NOMO-1 treated with dmso at 0.1 percent for 144 hours (cell line): ENCODE measurements at regions not wholly inside any gene's neighbourhood (a gene's known extent, or its start where the extent isn't known, plus 50 kb on each side); places are given as distances from the start of the nearest gene placed in this dataset.
"Not testable (repeated sequence)": the region's sequence is repeated elsewhere in the genome, so short reads cannot be mapped to it uniquely, and the experiment has no call there.

ENCODE experiments used
- DNase-seq: peaks from one replicate; lab custom pipeline; 2025; ENCODE audit not compliant: unreplicated experiment; lab: John Stamatoyannopoulos, UW

DNA sequence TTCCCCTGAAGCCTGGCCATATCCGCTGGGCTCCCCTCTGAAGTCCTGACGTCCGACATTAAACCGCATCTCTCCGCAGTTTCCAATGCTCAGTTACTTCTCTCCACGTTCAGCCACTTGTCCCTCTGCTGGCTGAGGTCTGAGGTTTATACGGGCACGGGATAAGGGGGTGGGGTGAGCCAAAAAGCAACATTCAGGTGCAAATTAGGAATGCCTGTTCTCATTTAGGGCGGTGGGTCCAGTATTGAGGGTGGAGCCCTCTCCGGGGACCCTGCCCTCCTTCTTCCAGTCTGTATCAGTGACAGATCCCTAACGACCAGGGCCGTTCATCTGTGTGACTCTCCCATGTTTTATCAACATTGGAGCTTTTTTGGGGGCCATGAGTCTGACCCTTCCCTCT, 1454.4 kb downstream of the HACE1 start:
- no peak for DNase-seq

DNA sequence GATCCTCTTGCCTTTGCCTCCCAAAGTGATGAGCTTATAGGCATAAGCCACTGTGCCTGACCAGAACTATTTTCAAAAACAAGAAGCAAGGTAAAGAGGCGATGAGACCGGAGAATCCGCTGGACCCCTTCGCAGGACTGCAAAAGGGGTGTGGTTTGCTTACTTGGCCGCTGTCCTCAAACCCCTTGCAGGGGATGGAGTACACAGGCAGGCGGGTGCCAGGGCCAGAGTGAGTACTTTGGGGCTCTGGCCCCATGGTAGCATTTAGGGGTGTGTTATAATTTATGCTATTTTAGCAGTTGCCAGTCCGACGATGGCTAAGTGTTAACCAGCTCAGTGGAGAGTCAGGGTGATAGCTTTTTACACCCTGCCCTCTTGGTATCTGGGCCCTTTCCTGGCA, 1454.9 kb downstream of the HACE1 start:
- DNase-seq = no peak

DNA sequence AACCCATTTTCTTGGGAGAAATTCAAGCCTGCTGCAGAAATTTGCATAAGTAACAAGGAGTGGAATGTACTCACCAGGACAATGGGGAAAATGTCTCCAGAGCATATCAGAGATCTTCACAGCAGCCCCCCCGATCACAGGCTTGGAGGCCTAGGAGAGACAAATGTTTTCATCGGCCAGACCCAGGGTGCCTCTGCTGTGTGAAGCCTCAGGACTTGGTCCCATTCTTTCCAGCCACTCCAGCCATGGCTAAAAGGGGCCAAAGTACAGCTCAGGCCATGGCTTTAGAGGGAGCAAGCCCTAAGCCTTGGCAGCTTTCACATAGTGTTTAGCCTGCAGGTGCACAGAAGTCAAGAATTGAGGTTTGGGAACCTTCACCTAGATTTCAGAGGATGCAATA, 1463.0 kb downstream of the HACE1 start:
- no peak for DNase-seq

DNA sequence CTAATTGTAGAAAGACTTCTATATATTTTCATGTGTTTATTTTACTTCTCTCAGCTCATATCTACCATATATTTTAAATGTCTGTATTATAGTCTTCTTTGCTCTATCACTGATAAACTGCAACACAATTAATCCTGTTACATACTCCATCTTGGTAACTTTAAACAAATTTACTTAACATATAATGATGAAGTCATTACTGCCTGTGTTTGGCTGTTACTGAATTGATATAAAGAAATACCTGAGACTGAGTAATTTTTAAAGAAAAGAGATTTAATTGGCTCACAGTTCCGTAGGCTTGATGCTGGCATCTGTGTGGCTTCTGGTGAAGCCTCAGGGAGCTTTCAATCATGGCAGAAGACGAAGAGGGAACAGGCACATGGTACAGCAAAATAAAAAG, 1480.4 kb downstream of the HACE1 start:
- DNase-seq = no peak

DNA sequence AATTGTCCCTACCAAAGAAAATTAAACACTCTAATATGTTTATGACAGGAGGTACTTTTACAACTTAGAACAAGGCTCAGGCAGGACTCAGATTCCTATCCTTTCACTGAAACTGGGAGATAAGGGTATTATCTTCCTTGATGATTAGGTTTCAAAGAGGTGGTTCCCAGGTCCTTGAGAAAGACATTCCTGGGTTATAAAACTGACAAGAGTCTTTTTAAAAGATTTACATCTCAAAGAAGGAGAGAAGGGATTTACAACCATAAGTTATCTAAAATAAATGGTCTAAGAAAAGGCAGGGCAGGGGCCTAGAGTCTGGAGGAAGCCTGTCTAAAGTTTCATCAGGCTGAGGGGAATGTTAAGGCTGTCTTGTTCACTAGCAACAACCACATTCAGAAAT, 1492.5 kb downstream of the HACE1 start:
- DNase-seq = no peak

DNA sequence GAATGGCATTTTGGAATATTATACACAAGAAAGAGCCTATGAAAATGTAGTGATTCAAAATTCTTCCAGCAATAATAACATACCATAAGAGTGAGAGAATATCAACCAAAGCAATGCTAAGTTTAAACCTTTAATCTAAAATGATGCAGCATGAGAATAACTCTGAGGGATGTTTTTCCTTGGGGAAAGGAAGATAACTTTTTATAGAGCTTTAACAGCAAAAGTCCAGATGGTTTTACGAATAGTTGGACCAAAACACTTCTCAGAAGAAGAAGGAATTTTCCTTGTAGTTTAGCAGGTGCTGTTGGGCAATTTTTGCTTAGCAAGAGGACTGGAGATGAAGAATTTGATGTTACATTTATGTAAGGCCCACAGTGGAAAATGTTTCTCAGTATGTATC, 1503.2 kb downstream of the HACE1 start:
- no peak for DNase-seq

DNA sequence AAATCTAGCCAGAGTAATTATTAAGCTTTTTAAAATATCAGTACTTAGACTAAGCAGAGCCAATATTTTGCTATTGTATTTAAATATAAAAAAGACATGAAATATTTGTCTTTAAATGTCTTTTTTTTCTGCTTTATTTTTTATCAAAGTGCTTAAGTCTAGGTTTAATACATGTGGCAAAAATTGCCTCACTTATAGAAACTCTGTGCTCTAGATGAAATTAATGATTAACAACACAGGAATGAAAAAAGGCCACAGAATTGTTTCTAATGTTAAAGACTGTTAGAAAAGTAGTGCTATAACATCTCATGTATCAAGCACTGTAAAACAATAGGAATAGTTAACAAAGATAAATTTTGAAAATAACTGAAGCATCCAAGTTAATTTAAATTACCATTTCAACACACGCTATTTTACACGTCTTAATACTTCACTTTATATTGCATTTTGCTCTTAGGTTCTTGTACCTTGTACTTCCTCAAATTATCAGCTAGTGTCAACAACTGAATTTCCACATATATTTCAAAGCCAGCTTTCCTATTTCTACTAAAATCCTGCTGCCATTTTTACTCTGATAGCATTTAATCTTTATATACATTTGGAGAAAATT, 1515.1 kb downstream of the HACE1 start:
- DNase-seq = no peak

DNA sequence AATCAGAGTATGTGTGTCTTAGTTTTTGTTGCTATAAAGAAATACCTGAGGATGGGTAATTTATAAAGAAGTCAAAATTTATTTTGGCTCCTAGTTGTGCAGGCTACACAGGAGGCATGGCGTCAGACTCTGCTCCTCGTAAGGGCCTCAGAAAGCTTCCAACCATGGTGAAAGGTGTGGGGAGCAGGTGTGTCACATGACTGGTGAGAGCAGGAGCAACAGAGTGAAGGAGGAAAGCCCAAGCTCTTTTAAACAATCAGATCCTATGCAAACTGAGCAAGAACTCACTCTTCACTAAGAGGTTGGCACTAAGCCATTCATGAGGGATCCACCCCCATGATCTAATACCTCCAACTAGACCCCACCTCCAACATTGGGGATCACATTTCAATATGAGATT, 1524.3 kb downstream of the HACE1 start:
- no peak for DNase-seq

DNA sequence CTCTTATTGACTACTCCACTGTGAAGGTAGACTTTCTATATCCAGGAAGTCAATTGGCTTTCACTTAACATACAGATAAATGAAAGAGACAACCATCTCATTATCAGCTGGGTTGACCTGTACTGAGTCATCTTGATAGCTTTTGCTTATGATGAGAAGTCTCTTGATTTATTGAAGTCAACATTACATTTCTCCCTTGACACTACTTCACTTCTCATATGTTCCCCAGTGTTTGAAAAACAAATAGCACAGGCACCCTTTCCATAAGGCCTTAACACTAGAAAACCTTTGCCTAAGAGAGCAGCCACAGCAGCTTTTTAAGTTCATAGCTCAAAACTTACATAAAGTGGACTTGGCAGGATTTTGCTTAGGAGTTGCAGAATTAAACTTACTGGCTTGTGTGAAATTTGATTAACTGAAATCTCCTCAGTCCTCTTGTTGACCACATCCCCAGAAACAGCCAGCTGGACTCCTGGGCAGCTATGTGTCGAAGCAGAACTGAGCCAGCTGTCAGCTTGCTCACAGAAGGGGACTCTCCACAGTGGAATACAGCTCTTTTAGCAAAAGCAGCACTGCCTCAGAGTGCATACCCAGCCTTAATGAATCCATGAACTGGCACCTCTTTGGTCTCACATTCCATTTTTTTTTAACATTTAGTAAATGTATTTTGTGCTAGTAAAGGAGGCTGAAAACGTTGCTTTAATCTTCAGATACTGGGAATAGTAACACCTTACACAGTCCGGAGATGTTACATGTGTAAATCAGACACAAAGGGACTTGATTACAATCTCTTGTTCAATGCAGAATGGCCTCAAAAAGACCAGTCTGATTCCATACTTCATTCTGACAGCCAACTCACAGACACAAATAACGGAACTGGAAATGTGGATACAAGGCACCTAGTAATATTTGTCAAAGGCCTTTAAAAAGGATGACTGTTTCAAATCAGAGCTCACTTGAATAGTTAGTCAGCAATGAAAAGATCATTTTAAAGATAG, 1532.7 kb downstream of the HACE1 start:
- no peak for DNase-seq

DNA sequence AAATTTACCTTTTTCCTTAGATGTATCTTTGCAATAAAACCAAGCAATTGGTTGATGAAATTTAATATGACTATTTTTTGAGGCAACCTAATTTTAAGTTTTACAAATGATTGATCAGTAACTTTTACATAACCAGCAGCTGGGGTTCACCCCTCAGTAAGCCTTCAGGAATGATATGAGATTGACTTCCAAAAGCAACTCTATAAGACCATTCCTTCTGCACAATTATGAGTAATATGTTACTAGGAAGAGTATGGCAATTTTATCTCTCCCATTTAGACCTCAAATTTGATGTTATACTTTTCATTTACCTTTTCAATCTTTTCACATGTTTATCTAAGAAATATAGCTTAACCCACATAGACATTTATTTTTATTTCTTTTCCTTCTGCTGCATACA, 1546.3 kb downstream of the HACE1 start:
- no peak for DNase-seq

DNA sequence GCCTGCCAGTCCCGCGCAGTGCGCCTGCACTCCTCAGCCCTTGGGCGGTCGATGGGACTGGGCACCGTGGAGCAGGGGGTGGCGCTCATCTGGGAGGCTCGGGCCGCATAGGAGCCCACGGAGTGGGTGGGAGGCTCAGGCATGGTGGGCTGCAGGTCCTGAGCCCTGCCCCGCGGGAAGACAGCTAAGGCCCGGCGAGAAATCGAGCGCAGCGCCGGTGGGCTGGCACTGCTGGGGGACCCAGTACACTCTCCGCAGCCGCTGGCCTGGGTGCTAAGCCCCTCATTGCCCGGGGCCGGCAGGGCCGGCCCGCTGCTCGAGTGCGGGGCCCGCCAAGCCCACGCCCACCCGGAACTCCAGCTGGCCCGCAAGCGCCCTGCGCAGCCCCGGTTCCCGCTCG, 1565.3 kb downstream of the HACE1 start:
- not testable (repeated sequence) for DNase-seq

DNA sequence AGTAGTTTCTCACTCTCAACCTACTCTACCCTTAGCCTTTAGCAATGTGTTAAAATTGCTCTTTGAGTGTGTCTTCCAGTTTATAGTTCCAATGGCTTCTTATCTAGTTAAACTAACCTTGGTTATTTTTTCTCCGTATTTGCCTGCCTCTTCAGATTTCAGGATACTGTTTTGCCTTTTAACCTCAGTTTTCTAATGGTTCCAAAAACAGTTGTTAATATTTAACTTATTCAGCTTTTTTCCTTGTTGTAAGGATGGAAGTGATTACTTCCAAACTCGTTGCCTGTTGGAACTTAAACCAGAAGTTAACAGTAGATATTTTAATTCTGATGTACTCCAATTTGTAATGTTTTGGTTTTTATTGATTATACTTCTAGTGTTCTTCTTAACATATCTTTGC, 1574.9 kb downstream of the HACE1 start:
- no peak for DNase-seq

DNA sequence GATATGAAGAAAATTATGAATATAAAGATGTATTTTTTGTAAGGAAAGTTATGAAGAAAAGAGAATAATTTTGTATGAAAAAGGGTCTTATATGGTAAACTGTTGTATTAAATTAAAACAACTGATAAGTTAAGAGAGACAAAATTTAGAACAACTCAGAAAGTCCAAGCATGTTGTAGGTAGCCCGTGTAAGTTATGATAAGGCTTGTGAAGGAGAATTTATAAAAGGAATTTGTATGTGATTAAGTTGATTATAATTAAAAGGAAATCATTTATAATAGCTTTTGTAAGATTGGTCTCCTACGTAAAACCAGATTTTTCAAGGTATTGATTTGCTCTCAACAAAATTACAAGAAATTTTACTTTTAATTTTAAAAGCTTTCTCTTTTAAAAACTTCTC, 1579.3 kb downstream of the HACE1 start:
- no peak for DNase-seq

DNA sequence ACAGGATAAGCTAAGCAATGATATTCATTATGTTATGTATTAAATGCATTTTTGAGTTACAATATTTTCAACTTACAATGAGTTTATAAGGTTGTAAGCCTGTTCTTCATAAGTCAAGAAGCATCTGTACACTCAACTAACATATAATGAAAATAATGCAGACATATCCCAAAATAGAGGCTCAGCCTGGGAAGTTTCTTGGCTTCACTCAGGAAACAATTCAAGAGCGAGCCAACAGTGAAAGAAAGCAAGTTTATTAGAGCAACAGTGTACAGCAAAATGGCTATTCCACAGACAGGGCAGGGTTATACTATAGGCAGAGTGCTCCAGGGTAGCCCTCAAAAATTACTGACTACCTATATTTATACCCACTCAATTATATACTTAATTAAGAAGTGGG, 1581.8 kb downstream of the HACE1 start:
- no peak for DNase-seq

DNA sequence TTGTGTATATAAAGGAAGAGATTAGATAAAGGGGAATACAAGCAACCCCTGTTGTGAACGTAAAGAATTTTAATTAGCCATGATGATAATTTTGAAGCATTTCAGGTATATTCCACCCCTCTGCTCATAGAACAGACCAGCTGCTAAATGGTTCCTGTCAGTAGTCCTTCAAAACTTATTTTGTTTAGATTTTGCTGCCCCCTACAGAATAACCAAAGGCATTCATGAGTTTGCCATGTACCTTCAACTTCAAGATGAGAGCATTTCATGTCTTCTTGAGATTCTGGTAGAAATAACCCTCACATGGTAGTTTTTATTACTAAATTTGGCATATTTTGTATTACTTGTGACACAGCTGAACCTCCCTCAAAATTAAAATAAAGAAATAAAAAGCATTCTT, 1586.7 kb downstream of the HACE1 start:
- no peak for DNase-seq

DNA sequence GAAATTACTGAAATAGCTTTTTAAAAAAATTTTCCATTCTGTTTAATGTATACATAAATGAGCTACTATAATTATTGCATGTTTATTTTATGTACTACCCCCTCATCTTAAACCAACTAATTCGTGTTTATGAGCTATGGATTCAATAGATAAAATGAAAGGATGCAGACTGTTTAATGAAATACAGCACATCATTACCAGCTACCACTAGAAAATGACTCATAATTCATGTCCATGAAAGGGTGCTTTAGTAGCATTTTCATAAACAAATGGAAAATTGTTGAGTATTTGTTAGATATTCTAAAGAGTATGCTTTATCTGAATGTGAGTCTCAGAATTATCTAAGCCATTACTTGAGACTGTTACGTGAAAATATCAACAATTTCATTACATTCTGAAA, 1590.1 kb downstream of the HACE1 start:
- DNase-seq = no peak

DNA sequence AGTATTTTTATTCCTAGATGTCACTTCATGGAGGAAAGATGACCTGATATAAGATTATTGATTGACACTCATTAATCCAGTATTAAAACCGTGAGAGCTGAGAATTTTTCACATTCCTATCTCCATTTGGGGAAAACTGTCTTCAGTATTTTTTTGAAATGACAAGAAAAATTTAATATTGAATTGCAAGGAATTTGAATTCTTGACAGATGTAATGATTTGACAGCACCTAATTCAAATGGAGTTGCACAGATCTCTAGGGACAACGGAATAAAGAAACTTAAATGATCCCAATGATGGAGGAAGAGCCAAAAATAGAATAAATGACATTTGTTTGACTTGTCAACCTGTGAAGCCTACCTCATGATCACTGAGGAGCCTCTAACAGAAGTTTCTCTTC, 1591.4 kb downstream of the HACE1 start:
- no peak for DNase-seq

DNA sequence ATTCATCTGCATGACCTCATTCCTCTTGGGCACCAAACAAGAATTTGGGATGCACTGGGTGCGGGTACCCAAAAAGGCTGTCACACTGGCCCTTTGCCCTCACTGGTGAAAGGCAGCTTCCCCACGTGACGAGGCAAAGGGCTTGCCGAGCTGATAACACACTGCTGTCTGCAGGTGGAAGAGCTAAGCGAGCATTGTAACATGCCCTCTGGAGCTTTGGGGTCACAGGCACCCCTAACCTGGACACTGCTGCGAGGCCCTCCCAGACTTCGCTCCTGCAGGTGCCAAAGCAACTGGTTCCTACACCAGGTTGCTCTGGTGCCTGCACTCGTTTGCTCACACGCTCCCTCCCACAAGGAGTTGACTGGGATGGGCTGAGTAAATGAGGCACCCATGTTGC, 1595.7 kb downstream of the HACE1 start:
- no peak for DNase-seq

DNA sequence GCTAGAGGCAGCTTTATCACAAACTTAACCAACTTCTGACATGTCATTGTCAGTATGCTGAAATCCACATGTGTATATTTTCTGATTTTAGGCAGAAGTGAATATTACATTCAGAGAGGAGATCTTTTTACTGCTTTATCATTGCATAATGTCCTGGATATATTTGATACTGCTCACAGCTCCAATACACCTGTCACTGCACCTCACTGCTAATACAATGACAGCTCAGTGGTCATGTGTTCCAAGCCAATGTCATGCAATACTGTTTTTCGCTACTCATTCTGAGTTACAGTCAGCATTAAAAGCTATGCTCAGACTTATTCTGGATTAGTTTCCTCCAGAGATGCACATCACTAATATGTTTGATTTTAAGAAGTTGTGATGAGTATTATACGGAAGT, 1604.6 kb downstream of the HACE1 start:
- DNase-seq = no peak

DNA sequence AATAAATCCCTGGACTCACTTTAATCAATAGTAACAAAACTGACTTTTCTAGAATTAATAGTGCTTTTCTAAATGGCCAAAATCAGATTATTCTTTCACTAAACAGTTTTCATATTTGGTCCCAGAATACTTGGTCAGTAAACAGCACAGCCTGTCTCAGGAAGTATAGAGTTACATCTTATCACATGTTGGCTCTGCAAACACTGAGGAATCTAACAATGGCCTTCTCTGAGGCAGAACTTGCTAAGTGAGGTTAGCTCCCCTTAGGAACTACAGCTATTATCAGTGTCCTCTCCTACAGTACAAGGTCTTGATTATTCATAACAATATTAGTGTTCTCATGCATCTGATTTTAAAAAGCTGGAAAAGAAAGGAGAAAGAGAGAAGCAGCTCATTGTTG, 1622.8 kb downstream of the HACE1 start:
- DNase-seq = no peak

DNA sequence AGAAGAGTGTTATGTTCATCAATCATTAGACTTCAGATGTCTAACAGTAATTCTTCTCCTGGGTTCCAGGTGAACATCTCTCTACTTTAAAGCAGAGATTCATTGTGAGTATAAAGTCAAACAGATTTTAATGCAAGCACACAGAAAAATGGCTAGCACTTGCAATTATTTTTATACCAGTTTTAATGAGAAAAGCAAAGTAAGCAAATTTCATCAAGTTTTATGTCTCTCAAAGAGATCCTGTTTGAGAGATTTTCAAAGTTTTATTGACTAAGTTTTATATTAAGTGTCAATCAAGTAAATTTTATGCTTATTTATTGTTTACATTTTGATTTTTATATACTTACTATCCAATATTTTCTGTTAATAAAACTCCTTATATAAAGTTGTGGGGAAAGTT, 1628.5 kb downstream of the HACE1 start:
- no peak for DNase-seq

DNA sequence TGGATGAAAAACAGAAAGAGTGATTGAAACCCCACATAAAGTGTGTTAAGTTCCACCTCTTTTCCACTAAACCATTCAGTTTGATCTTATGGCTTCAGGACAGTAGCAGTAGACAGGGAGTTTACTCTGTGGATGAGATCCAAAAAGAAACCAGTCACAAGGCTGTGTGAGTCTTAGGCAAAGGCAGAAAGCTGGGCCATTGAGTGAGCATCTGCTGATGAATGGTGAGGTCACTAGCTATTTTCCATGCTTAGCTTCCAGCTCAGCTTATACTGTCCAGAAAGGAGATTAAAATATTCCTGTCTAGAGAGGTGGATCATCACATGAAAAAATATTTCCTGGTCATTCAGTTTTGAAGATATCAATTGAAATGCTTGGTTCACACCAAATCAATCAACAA, 1643.9 kb downstream of the HACE1 start:
- DNase-seq = no peak

DNA sequence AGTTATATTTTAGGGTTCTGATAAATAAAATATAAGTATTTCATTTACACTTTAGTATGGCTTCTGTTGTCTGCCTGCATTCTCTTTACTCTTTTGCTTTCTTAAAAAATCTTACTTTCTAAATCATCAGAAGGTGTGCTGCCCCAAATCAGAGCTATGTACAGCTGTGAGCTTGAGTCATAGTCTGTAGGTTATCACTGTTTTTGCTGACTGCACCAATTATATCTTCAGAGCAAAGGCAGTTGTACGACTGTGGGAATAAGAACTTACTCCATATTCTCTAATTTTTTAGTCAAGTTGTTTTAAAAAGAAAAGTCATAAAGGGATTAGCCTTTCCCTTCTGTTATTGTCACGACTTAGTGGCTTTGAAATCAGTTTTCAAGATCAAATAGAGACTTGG, 1649.0 kb downstream of the HACE1 start:
- no peak for DNase-seq
